Stomach (tissue), 4 donors: ENCODE measurements at regions not wholly inside any gene's neighbourhood (a gene's known extent, or its start where the extent isn't known, plus 50 kb on each side); places are given as distances from the start of the nearest gene placed in this dataset.

ENCODE experiments used
- EP300 ChIP-seq: sonication (generic); formaldehyde crosslinking; IDR thresholded peaks from one replicate; pipeline ENCODE4 v1.6.1; 2017; ENCODE audit warnings: antibody characterized with exemption
- POLR2AphosphoS5 ChIP-seq, 3 donors: sonication (generic); formaldehyde crosslinking; IDR thresholded peaks; one replicate each; pipeline ENCODE4 v1.6.1; 2016; ENCODE audit warnings: antibody characterized with exemption in 3 of 3
- TF ChIP-seq, protein P1 (sequence below), 7 experiments: fragments of 450-650 bp in 4 of 7; fragments of 200-600 bp in 3 of 7; sonication (generic) in 3 of 7; IDR thresholded peaks; one replicate each; pipeline ENCODE4 v1.5.1; 2016 to 2019; ENCODE audit warnings: antibody characterized with exemption in 7 of 7, control low read depth in 2 of 7, mild to moderate bottlenecking in 1 of 7

DNA sequence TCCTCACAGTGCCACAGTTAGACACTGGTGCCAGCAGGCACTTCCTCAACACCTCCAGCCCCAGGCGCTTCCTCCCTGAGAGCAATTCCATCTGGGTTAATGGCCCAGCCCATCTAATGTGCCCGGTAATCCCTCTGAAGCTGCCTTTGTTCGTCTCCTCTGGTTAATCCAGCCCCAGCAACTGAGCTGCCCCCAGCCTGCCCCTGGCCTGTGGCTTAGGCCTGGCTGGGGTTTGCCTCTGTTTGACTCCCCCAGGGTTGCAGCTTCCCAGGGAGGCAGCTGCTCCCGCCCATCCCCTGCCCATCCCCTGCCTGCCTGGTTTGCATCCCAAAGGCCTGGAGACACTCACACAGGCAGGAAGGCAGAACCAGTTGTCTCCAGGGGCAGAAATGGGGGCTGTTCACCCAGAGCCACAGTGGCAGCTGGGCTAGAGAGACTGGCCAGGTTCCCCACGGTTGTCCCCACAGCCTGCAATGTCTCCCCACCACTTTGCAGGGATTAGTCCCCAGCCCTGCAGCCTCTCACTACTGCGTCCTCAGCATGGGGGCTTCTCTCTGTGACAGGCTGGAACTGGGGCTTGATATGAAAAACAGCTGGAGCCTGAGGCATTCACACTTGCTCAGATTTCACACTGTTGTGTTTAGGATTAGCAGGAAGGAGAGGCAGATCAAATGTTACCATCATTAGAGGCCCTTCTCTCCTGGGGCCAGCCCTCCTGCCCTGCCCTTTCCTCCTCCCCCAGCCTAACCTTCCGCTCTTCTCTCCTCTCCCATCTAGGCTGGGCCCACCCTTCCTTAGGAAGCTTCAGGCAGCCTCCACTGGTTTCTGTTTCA is 120.2 kb downstream of the TLR5 start:
- TF ChIP-seq, protein P1, sequence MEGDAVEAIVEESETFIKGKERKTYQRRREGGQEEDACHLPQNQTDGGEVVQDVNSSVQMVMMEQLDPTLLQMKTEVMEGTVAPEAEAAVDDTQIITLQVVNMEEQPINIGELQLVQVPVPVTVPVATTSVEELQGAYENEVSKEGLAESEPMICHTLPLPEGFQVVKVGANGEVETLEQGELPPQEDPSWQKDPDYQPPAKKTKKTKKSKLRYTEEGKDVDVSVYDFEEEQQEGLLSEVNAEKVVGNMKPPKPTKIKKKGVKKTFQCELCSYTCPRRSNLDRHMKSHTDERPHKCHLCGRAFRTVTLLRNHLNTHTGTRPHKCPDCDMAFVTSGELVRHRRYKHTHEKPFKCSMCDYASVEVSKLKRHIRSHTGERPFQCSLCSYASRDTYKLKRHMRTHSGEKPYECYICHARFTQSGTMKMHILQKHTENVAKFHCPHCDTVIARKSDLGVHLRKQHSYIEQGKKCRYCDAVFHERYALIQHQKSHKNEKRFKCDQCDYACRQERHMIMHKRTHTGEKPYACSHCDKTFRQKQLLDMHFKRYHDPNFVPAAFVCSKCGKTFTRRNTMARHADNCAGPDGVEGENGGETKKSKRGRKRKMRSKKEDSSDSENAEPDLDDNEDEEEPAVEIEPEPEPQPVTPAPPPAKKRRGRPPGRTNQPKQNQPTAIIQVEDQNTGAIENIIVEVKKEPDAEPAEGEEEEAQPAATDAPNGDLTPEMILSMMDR (IDR thresholded peaks at IDR 0.05) = no peak
- TF ChIP-seq EP300 (no peak), POLR2AphosphoS5 (IDR thresholded peaks at IDR 0.05) (no peak)
